ENCODE measurements at regions not wholly inside any gene's neighbourhood (a gene's known extent, or its start where the extent isn't known, plus 50 kb on each side); places are given as distances from the start of the nearest gene placed in this dataset.

DNA sequence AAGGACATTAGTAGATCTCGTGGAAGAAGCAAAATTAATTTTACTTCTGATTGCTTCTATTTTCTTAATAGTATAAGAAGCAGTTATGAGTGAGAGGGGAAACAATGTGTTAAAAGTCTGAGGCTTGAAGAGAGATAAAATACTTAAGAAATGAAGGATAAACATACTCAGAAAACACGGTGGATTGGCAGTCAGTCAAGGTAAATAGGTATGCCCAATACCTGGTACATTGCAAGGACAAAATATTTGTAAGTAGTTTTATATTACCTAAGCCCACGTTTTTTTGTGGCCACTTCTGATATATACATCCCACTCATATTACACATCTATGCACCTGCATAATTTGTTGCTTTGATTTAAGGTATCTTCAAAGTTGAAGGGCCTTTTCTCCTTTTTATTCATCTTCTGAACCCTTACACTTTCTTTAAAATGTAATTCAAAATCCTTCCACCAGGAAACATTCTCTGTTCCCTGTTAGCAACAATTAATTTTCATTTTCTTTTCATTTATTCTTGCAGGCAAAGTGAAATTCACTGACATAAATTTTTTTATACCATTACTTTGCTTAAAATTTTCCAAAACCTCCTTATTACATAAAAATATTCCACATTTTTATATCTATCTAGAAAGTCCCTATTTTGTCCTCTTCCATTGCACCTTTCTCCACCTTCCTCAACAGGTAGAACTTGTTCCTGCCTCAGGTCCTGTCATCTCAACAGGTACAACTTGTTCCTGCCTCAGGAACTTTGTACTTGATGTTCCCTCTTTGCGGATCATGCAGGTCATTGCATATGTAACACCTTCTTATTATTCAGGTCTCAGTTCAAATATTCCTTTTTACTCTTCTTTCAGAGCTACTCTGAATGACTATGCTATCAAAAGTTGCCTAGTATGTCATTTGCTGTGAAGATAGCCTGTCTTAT, 755.7 kb upstream of the ALCAM start:
- no peak for DNase-seq

DNA sequence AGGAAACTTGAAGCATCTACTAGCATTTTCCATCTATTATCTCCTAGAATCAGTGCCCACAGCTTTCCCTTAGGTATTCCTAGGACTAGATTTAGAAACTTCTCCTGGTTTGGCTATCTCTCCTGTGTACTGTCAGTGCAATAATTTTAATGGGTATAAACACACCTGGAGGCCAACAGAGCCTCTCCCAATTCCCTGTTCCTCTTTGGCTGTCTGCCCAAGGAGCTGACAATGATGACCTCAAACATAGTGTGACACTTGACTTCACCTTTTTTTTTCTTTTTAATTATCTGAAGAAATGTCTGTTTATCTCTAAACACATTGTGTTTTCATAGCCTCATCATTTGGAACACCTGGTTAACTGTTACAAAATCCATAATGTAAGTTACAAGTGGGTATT, 754.5 kb upstream of the ALCAM start:
- DNase-seq, result no peak

DNA sequence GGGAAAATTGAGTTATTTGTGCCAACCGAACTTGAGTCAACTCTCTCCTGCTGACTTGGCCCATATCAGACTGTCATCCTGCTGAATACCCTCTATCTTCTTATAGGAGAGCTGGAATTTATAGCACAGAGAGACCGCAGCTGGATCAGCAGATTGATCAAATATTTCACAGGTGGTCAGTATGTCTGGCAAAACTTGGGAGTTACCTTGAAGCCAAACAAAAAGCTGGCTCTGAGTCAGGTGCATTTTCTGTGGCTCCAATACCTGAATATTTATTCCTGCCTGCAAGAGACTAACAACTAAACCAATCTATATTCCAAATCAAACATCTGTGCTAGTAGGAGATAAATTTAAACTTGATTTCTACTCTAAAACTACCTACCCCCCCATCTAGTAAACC, 752.1 kb upstream of the ALCAM start:
- DNase-seq, result no peak

DNA sequence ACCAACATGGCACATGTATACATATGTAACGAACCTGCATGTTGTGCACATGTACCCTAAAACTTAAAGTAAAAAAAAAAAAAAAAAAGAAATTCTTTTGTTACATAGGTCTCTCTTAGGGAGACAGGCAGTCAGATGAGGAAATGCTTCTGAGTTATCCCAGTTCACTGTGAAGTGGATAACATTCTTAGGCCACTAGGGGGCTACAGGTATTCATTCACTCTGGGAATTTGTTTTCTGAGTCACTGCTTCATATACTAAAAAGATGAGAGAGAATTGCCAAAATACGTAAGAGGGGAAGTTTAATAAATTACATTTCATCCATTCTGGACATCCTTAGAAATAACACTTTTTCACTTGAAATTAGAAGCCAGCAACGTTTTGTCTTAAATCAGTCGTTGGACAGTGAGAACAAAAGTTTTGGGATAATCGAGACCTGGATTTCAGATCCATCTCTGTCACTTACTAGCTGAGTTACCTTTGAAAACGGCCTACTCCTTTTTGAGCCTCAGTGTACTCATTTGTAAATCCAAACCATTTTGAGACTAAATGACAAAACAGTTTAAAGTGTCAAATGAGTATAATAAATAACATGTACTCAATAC, 738.4 kb upstream of the ALCAM start:
- no peak for DNase-seq

DNA sequence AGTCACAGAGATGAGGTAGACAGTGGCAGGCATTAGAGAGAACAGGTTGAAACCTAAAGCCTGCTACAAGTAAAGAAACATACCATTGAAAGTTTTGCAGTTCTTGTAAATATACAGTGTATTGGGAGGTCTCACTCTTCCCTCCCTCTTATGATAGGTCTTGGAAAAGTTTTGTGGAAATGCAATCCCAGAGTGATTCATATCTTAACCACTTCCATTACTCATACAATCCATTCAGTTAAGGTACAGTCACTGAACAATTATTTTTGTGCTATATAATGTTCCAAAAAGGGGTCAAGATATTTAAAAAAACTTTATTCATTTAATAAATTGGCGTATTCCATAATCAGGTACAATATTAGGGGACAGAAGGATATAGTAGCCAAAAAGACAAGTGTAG, 737.7 kb upstream of the ALCAM start:
- DNase-seq, result no peak

DNA sequence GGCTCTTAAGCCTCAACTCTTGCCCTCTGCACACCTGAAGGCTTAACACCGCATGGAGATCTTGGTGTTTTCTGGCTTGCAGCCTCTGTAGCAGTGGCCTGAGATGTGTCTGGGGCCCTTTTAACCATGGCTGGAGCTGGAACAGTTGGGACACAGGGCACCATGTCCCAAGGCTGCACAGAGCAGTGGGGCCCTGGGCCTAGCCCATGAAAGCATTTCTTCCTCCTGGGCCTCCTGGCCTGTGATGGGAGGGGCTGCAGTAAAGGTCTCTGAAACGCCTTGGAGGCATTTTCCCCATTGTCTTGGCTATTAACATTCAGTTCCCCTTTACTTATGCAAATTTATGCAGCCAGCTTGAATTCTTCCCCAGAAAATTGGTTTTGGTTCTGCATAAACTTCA, 735.5 kb upstream of the ALCAM start:
- DNase-seq, result no peak

DNA sequence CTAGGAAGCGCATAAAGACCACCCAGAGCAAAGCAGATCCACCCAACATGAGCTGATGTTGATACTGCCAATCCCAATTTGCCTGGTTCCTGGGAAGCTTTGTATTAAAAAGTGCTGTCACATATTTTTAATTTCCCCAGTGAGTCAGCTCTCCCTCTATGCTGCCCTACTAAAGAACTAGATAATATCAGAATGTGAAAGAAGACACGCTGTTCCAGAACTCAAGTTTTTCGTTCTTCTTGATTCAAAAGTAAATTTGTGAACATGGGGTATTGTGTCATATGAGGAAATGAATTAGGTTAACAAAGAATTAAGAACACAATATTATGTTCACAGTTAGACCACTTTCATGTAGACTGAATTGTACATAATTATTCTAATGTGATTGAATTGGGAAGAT, 734.2 kb upstream of the ALCAM start:
- no peak for DNase-seq

DNA sequence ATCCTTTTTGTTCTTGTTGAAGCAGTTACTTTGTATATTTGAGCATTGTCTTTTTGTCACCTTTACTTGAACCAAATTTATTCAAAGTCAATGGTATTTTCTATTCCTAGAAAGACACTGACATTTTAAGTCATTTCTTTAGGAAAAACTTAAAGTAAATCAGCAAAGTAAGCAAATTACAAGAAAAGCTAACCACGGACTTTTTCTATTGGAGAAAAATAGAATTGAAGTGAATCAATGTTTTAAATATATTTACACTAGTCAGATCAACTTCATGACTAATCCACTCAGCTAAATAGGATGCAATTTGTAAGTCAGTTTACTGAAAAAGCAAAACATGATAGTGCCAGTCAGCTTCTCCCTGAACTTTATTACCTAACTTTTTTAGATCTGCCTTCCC, 733.8 kb upstream of the ALCAM start:
- DNase-seq, result no peak

DNA sequence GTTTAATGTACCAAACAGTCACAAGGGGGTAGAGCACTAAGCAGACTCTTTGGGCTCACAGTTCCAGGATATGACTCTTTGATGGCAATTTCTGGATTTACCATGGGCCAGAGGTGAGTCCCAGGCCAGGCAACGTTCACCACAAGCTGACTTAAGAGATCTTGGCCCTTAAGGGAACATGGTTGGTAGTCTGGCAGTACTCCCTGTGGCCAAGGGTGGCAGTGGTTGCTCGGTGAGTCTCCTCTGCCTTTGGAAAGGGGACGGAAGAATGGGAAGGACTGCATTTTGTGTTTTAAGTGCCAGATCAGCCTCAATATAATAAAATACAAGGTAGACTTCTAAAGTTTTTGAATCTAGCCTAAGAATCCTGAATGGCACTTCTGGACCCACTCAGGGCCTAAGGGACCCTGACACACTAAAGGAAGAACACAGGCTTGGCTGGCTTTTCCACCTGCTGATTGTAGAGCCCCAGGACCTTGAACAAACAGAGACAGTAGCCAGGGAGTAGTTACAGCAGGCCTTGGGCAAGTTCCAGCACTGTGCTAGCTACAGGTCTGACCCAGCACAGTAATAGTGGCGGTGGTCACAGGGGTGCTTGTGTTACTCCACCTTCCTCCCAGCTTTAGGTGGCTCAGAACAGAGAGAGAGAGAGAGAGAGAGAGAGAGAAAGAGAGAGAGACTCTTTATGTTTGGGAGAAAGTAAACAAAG, 730.7 kb upstream of the ALCAM start:
- no peak for DNase-seq

DNA sequence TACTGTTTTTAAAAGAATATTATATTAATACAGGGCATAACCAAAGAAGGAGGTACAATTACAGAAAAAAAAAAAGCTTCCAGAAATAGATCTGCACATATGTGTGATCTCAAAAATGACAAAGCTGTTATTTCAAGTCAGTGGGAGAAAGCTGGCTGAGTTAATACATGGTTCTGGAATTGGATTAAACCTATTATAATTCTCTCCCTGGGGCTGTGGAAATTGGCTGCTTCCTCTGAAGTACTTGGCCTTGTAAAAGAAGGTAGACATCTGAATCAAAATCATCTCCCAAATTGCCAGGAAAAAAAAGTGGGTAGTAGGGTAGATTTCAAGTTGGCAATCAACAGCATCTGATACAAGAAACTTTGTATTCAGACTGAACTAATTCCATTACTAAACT, 723.9 kb upstream of the ALCAM start:
- DNase-seq, result no peak

DNA sequence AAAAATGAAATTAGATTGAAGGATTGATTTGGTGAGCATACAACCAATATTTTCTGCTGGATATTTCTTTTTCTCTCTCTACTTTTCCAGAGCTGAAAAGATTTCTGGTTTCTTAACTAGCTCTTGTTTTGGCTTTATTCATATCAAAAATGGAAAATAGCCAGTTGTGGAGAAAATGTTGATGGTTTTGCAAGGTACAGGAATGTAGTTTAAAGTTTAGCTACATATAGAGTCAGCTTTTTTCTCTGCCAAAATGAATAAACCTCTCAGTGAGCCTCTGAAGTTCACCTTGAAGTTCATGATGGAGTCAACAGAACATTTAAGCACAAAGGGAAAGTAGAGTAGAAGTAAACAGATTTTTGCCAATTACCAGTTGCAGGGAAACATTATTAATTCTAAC, 720.5 kb upstream of the ALCAM start:
- DNase-seq, result no peak

DNA sequence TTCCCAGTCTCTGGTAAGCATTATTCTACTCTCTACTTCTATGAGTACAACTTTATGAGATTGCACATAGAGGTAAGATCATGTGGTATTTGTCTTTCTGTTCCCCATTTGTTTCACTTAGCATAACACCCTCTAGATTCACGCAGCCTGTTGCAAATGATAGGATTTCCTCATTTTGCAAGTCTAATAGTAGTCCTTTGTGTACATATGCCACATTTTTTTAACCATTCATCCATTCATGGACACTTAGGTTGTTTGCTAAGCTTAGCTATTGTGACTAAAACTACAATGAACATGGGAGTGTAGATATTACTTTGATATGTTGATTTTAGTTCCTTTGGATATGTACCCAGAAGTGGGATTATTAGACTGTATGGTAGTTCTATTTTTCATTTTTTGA, 717.9 kb upstream of the ALCAM start:
- DNase-seq, result no peak

DNA sequence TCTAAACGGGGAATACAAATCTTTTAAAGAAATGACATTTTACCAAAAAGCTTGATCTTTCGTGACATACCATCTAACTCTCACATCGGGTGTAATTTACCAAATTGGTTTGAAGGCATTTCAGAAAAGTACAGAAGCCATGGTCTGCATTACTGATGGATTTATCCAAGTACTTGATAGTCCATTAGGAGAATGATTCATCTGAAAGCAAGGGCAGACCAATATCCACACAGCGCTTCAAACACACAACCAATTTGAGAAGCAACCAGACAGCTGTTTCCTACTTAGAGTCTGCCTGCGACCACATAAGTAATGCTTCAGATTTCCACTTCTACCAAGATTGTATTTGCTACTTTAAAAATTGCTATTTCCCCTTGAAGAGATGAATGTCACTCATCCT, 697.6 kb upstream of the ALCAM start:
- peak; percentile 16 for DNase-seq

DNA sequence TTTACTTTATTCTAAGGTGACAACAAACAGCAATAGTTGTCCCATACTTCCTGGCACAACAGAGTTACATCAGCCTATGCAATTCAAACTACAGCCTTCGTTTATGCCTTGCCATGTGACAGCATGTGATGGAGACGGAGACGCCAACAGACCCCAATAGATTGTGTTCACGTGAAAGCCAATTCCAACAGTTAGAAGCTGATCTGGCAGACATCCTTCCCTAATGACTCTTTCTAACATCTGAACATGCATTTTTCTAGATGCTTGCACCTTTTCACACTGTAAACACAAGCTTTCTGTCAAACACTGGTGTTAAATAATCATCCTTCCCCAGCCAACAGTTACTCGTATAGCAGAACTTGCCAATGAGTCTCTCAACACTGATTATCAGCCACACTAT, 694.4 kb upstream of the ALCAM start:
- no peak for DNase-seq

DNA sequence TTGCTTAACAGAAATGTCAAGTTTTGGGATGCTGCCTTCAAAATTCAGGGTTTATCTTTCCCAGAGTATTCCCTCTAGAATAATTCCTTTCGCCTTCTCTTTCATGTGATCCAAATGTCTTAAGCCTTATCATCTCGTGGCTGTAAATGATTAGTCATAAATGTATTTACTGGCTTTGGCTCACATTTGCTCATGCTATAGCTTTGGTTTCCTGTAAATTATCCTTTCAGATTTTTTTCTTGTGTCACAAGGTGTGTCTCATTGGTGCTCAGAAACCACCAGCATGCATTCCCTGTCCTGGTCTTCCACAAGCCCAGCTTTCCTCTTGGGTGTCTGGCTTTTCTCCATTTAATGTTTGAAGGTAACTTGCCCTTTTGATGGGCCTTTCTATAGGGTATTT, 692.7 kb upstream of the ALCAM start:
- no peak for DNase-seq

DNA sequence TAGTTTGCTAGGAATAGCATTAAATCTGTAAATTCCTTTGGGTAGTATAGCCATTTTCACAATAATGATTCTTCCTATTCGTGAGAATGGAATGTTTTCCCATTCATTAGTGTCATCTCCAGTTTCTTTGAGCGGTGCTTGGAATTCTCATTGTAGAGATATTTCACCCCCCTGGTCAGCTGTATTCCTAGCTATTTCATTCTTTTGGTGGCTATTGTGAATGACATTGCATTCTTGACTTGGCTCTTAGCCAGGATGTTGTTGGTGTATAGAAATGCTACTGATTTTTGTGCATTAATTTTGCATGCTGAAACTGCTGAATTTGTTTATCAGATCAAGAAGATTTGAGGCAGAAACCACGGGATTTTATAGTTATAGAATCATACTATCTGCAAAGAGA, 690.5 kb upstream of the ALCAM start:
- no peak for DNase-seq

DNA sequence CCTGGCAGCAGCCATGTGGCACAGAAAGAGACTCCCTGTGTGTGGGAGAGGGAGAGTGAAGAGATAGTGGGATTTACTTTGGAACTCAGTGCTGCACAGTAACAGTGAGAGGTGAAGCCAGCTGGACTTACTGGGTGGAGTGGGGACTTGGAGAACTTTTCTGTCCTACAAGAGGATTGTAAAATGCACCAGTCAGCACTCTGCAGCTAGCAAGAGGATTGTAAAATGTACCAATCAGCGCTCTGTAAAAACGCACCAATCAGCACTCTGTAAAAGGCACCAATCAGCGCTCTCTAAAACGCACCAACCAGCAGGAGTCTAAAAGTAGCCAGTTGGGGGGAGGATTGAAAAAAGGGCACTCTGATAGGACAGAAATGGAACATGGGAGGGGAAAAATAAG, 688.8 kb upstream of the ALCAM start:
- DNase-seq, result no peak

DNA sequence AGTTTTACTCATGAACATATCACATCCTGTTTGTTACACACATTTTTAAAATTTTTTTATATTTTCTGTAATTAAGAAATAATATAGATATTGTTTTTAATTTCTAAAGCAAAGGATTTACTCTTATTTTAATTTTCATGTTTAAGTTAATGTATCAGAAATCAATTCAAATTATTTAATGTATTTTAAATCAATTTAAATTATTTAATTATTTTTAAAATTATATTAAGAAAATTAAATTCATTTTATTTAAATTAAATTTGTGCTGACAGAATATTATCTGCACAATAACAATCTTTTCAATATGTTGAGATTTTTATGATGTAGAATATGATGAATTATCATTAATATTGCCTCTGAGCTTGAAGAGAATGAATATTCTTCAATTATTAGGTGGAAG, 681.2 kb upstream of the ALCAM start:
- no peak for DNase-seq

DNA sequence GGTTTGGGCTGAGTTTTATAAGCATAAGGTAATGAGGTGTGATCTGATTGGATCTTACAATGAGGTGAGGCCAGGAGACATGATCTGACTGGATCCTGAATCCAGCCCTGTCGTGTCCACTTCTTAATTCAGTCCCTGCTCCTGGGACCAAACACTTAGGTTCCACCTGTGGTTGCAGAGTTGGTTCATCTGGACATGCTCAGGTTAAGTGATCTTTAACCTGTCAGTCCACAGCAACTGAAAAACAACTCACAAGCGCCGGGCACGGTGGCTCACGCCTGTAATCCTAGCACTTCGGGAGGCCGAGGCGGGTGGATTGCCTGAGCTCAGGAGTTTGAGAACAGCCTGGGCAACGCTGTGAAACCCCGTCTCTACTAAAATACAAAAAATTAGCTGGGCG, 679.3 kb upstream of the ALCAM start:
- no peak for DNase-seq

DNA sequence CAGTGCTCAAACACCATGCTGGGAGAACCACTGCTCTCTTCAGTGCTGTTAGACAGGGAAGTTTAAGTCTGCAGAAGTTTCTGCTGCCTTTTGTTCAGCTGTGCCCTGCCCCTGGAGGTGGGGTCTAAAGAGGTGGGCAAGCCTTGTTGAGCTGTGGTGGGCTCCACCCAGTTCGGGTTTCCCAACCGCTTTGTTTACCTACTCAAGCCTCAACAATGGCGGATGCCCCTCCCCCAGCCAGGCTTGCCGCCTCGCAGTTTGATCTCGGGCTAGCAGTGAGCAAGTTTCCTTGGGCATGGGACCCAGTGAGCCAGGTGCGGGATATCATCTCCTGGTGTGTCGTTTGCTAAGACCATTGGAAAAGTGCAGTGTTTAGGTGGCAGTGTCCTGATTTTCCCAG, 670.2 kb upstream of the ALCAM start:
- DNase-seq, result no peak

DNA sequence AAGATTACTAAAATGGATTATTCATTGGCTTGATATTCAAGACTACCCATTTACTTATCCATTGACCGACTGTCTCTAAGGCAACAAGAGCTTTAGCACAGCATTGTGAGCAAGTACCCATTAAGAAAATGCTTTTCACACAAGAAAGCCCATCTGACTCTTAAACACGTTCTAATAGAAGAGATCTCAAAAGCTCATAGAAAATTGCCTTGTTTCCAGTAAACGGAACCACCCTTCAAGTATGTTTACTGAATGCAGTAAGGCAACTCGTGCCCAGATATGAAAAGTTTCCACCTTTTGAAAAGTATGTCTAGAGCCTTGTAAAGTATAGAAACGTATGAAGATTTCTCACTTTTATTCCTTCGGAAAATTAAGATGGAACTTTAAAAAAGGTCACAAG, 655.3 kb upstream of the ALCAM start:
- DNase-seq, result no peak

DNA sequence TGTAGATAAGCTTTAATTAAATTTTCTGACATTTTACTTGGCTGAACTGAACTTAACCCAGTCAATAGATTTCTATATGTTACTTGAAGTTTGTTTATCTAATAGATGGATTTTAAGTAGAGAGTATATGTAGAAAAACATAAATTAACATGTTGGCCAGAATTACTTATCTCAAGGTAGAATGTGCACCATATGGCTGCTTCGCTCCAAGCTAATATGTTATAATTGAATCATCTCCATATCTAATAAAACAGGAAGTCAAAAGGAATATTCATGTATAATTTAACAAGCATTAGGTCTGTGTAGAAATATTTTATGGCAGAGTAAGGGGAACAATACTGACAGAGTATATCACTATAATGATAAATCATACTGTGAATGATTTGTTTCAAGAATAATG, 650.7 kb upstream of the ALCAM start:
- no peak for DNase-seq

DNA sequence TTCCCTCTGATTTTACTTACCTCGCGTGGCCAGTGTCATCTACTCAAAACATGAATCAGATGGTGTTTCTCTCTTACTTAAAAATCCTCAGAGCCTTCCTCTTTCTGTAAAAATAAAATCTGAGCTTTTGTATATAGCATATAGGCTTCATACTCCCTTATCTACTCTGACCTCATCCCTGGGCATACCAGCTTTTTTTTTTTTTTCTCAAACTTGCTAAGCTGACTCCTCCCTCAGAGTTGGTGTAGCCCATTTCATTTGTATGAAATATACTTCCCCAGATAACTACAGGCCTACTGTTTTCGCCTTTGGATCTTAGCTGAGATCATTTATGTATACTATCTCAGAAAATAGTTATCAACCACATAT, 648.9 kb upstream of the ALCAM start:
- DNase-seq, result no peak

DNA sequence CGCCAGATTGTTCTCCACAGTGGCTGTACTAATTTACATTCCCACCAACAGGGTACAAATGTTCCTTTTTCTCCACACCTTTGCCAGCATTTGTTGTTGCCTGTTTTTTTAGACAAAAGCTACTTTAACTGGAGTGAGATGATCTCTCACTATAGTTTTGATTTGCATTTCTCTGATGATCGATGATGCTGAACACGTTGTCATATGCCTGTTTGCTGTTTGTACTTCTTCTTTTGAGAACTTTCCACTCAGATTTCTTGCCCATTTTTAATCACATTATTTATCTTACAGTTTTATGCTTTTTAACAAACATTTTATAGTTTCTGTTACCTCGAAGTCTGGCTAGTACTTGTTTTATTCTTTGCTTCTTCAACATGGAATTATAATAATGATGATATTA, 643.7 kb upstream of the ALCAM start:
- no peak for DNase-seq
